SK-N-SH (cell line): ENCODE measurements at regions not wholly inside any gene's neighbourhood (a gene's known extent, or its start where the extent isn't known, plus 50 kb on each side); places are given as distances from the start of the nearest gene placed in this dataset.

Source experiments
- CTCF ChIA-PET: fragments of 300-600, 350-600 bp; formaldehyde crosslinking; extraction: SDS; loops from one replicate; lab custom pipeline; 2021; lab: Yijun Ruan, JAX
- POLR2A ChIA-PET: fragments of 350-600 bp; sonication (Branson Sonifier 250); formaldehyde crosslinking; extraction: SDS; loops from one replicate; lab custom pipeline; 2020; ENCODE audit warnings: antibody characterized with exemption, inconsistent platforms; lab: Yijun Ruan, JAX
- DNase-seq: peaks from one replicate; pipeline ENCODE4 v3.0.0; 2012
- H2AFZ ChIP-seq: fragments of 200-600 bp; sonication (generic); 2 replicates; pipeline ENCODE4 v1.8.1; 2016; ENCODE audit warnings: antibody characterized with exemption, mild to moderate bottlenecking, low read depth
- H3F3A ChIP-seq: fragments of 200-600 bp; sonication (generic); replicated peaks from 2 replicates; pipeline ENCODE3; 2016; ENCODE audit warnings: antibody characterized with exemption, mild to moderate bottlenecking; ENCODE audit not compliant: insufficient read depth
- H3K27ac ChIP-seq, 2 experiments: fragments of 200-500 bp in 1 of 2; fragments of 200-600 bp in 1 of 2; sonication (Bioruptor generic) in 1 of 2; sonication (generic), shearing (Covaris generic) in 1 of 2; 2 replicates each; pipeline versions ENCODE4 v1.5.1 to v1.6.1; 2014 to 2016; ENCODE audit warnings: low read depth in 2 of 2, inconsistent platforms in 1 of 2, low read length in 1 of 2, mild to moderate bottlenecking in 1 of 2, mixed read lengths in 1 of 2
- H3K27me3 ChIP-seq: fragments of 200-600 bp; sonication (generic), shearing (Covaris generic); 2 replicates; pipeline ENCODE4 v1.6.1; 2016; ENCODE audit warnings: mixed run types; ENCODE audit not compliant: insufficient read depth
- H3K36me3 ChIP-seq, 2 experiments: fragments of 200-500 bp in 1 of 2; fragments of 200-600 bp in 1 of 2; sonication (Bioruptor generic) in 1 of 2; sonication (generic) in 1 of 2; replicated peaks in 1 of 2; 2 replicates each; pipeline versions ENCODE3 to v1.5.1; 2014 to 2016; ENCODE audit warnings: low read length in 1 of 2, mild to moderate bottlenecking in 1 of 2; ENCODE audit not compliant: insufficient read depth in 2 of 2, control insufficient read depth in 1 of 2
- H3K4me1 ChIP-seq, 2 experiments: fragments of 200-500 bp in 1 of 2; fragments of 200-600 bp in 1 of 2; sonication (Bioruptor generic) in 1 of 2; sonication (generic), shearing (Covaris generic) in 1 of 2; 2 replicates each; pipeline versions ENCODE4 v1.5.1 to v1.6.1; 2014 to 2016; ENCODE audit warnings: low read depth in 1 of 2, low read length in 1 of 2, mixed run types in 1 of 2; ENCODE audit not compliant: insufficient read depth in 2 of 2, control insufficient read depth in 1 of 2
- H3K4me2 ChIP-seq: fragments of 200-600 bp; sonication (generic), shearing (Covaris generic); 2 replicates; pipeline ENCODE4 v1.6.1; 2017; ENCODE audit warnings: mixed run types
- H3K4me3 ChIP-seq, 2 experiments: fragments of 200-500 bp in 1 of 2; fragments of 200-600 bp in 1 of 2; sonication (Bioruptor generic) in 1 of 2; sonication (generic), shearing (Covaris generic) in 1 of 2; 2 replicates each; pipeline versions ENCODE4 v1.5.1 to v1.8.1; 2014 to 2016; ENCODE audit warnings: low read depth in 2 of 2, inconsistent platforms in 1 of 2, low read length in 1 of 2, mild to moderate bottlenecking in 1 of 2, mixed read lengths in 1 of 2, moderate library complexity in 1 of 2
- H3K79me2 ChIP-seq: fragments of 200-600 bp; sonication (generic); 2 replicates; pipeline ENCODE4 v1.8.1; 2017; ENCODE audit warnings: mild to moderate bottlenecking; ENCODE audit not compliant: insufficient read depth
- H3K9ac ChIP-seq: fragments of 200-600 bp; sonication (generic); 2 replicates; pipeline ENCODE4 v1.6.1; 2017; ENCODE audit warnings: mixed run types
- H3K9me2 ChIP-seq: fragments of 200-600 bp; sonication (generic); 2 replicates; pipeline ENCODE4 v1.6.1; 2017; ENCODE audit warnings: mixed run types
- H3K9me3 ChIP-seq: fragments of 200-600 bp; sonication (generic); 2 replicates; pipeline ENCODE4 v1.6.1; 2017; ENCODE audit warnings: mixed run types, mild to moderate bottlenecking, moderate library complexity
- H4K20me1 ChIP-seq: fragments of 200-600 bp; sonication (generic); 2 replicates; pipeline ENCODE4 v1.6.1; 2017; ENCODE audit warnings: mild to moderate bottlenecking, mixed run types; ENCODE audit not compliant: insufficient read depth
- CHD2 ChIP-seq: fragments of 150-350 bp; IDR thresholded peaks from 2 replicates; pipeline ENCODE4 v1.6.1; 2018; ENCODE audit warnings: low read length; ENCODE audit not compliant: partially characterized antibody
- ELF1 ChIP-seq: IDR thresholded peaks from 2 replicates; pipeline ENCODE4 v1.4.0; 2012
- EP300 ChIP-seq, 2 experiments: IDR thresholded peaks; 2 replicates each; pipeline versions ENCODE4 v1.4.0 to v1.6.1; 2012; ENCODE audit warnings: borderline replicate concordance in 1 of 2, low read depth in 1 of 2, low read length in 1 of 2
- EZH2phosphoT487 ChIP-seq: fragments of 200-600 bp; sonication (generic); IDR thresholded peaks from 2 replicates; pipeline ENCODE4 v1.6.1; 2017; ENCODE audit warnings: low read depth, mixed run types, mild to moderate bottlenecking, antibody characterized with exemption, moderate library complexity, borderline replicate concordance
- GATA2 ChIP-seq: sonication (generic); formaldehyde crosslinking; IDR thresholded peaks from 2 replicates; pipeline ENCODE4 v1.5.0; 2020; ENCODE audit warnings: mild to moderate bottlenecking, missing genetic modification reagents
- MEF2A ChIP-seq: IDR thresholded peaks from 2 replicates; pipeline ENCODE4 v1.4.0; 2012; ENCODE audit warnings: low read depth, borderline replicate concordance
- MXI1 ChIP-seq: IDR thresholded peaks from 2 replicates; pipeline ENCODE4 v1.6.1; 2012; ENCODE audit warnings: mild to moderate bottlenecking, low read depth, low read length, improper control_type of control experiment
- NRF1 ChIP-seq: IDR thresholded peaks from 2 replicates; pipeline ENCODE4 v1.6.1; 2012; ENCODE audit warnings: low read depth, mild to moderate bottlenecking, low read length
- RAD21 ChIP-seq: IDR thresholded peaks from 2 replicates; pipeline ENCODE4 v1.6.1; 2012; ENCODE audit warnings: mild to moderate bottlenecking, low read length
- RCOR1 ChIP-seq: fragments of 150-350 bp; IDR thresholded peaks from 2 replicates; pipeline ENCODE4 v1.6.1; 2017; ENCODE audit warnings: antibody characterized with exemption, low read length
- RXRA ChIP-seq: IDR thresholded peaks from 2 replicates; pipeline ENCODE4 v1.4.0; 2012; ENCODE audit warnings: low read depth, mild to moderate bottlenecking, borderline replicate concordance
- SIN3A ChIP-seq: IDR thresholded peaks from 2 replicates; pipeline ENCODE4 v1.6.1; 2012; ENCODE audit warnings: low read depth, mild to moderate bottlenecking, low read length, moderate library complexity, borderline replicate concordance
- TAF1 ChIP-seq: IDR thresholded peaks from 2 replicates; pipeline ENCODE4 v1.6.1; 2012; ENCODE audit warnings: low read depth, mild to moderate bottlenecking, low read length, moderate library complexity, borderline replicate concordance
- TCF12 ChIP-seq: IDR thresholded peaks from 2 replicates; pipeline ENCODE4 v1.4.0; 2012
- YY1 ChIP-seq: IDR thresholded peaks from 2 replicates; pipeline ENCODE4 v1.4.0; 2012; ENCODE audit warnings: low read depth, mild to moderate bottlenecking
- WGBS: methylation state at CpG from one replicate; pipeline ENCODE4 v1.1.6; 2017; ENCODE audit warnings: low lambda C conversion rate; 5-methylcytosine and 5-hydroxymethylcytosine counted together
- TF ChIP-seq, protein P1 (sequence below): IDR thresholded peaks from 2 replicates; pipeline ENCODE4 v1.4.0; 2012; ENCODE audit warnings: low read depth, borderline replicate concordance
- TF ChIP-seq, protein P2 (sequence below): fragments of 150-350 bp; IDR thresholded peaks from 2 replicates; pipeline ENCODE4 v1.6.1; 2016; ENCODE audit warnings: mild to moderate bottlenecking, low read depth, low read length
- TF ChIP-seq, protein P3 (sequence below): IDR thresholded peaks from 2 replicates; pipeline ENCODE4 v1.6.1; 2012; ENCODE audit warnings: mild to moderate bottlenecking, low read depth, low read length, moderate library complexity

GRCh38 chr21:16829532-16829931 is 683.3 kb upstream of the CXADR start:
- no peak overlapping the region for H3K4me2 ChIP-seq
- no peaks in the 10 kb centered on the region for H3K9me2 ChIP-seq
- no peaks in the 10 kb centered on the region for H4K20me1 ChIP-seq
- H3K9me3 ChIP-seq, result no peaks in the 10 kb centered on the region
- H3K36me3 ChIP-seq, result no peaks in the 10 kb centered on the region
- no peaks in the 10 kb centered on the region for H3K27me3 ChIP-seq
- H3K79me2 ChIP-seq, result no peaks in the 10 kb centered on the region
- WGBS, result 76% methylated on average over 3 of the region's 3 CpGs
- CTCF ChIA-PET, result no interaction called here
- DNase-seq, result no peak
- no peak overlapping the region for H3K4me3 ChIP-seq
- TF ChIP-seq RAD21, result no peak
- TF ChIP-seq GATA2 (CRISPR knock-in tag), result no peak
- TF ChIP-seq, protein P1, sequence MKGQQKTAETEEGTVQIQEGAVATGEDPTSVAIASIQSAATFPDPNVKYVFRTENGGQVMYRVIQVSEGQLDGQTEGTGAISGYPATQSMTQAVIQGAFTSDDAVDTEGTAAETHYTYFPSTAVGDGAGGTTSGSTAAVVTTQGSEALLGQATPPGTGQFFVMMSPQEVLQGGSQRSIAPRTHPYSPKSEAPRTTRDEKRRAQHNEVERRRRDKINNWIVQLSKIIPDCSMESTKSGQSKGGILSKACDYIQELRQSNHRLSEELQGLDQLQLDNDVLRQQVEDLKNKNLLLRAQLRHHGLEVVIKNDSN, result no peak
- no peak for TF ChIP-seq NRF1
- no peak for TF ChIP-seq TAF1
- TF ChIP-seq, protein P2, sequence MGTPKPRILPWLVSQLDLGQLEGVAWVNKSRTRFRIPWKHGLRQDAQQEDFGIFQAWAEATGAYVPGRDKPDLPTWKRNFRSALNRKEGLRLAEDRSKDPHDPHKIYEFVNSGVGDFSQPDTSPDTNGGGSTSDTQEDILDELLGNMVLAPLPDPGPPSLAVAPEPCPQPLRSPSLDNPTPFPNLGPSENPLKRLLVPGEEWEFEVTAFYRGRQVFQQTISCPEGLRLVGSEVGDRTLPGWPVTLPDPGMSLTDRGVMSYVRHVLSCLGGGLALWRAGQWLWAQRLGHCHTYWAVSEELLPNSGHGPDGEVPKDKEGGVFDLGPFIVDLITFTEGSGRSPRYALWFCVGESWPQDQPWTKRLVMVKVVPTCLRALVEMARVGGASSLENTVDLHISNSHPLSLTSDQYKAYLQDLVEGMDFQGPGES, result no peak
- no peak for TF ChIP-seq TCF12
- TF ChIP-seq CHD2, result no peak
- TF ChIP-seq EZH2phosphoT487, result no peak
- no peak for TF ChIP-seq YY1
- POLR2A ChIA-PET, result no interaction called here
- no peak overlapping the region for H3K27ac ChIP-seq
- H3K4me1 ChIP-seq, result no peaks in the 10 kb centered on the region
- no peak overlapping the region for H2AFZ ChIP-seq
- no peaks in the 10 kb centered on the region for H3F3A ChIP-seq
- no peak overlapping the region for H3K9ac ChIP-seq

GRCh38 chr21:16832791-16833190 is 680.1 kb upstream of the CXADR start:
- Histone ChIP-seq H3K27ac (no peak overlapping the region), H3K4me2 (no peak overlapping the region), H3K4me3 (no peak overlapping the region), H3K4me1 (peaks cover 0 to 3% of the 10 kb centered on the region in 2 experiments; a peak in 2 of 4 replicates), H2AFZ (no peak overlapping the region), H3K27me3 (no peaks in the 10 kb centered on the region), H3K9me2 (no peaks in the 10 kb centered on the region), H4K20me1 (no peaks in the 10 kb centered on the region), H3K36me3 (no peaks in the 10 kb centered on the region), H3F3A (no peaks in the 10 kb centered on the region), H3K9me3 (no peaks in the 10 kb centered on the region), H3K79me2 (no peaks in the 10 kb centered on the region), H3K9ac (no peak overlapping the region)
- TF ChIP-seq TCF12, result no peak
- no peak for TF ChIP-seq EP300 (IDR thresholded peaks at IDR 0.05; ENCODE audit: borderline replicate concordance in 1 of 2, low read depth in 1 of 2, low read length in 1 of 2)
- TF ChIP-seq ELF1, result no peak
- TF ChIP-seq SIN3A, result no peak
- TF ChIP-seq RXRA, result no peak
- TF ChIP-seq RCOR1, result no peak
- TF ChIP-seq, protein P3, sequence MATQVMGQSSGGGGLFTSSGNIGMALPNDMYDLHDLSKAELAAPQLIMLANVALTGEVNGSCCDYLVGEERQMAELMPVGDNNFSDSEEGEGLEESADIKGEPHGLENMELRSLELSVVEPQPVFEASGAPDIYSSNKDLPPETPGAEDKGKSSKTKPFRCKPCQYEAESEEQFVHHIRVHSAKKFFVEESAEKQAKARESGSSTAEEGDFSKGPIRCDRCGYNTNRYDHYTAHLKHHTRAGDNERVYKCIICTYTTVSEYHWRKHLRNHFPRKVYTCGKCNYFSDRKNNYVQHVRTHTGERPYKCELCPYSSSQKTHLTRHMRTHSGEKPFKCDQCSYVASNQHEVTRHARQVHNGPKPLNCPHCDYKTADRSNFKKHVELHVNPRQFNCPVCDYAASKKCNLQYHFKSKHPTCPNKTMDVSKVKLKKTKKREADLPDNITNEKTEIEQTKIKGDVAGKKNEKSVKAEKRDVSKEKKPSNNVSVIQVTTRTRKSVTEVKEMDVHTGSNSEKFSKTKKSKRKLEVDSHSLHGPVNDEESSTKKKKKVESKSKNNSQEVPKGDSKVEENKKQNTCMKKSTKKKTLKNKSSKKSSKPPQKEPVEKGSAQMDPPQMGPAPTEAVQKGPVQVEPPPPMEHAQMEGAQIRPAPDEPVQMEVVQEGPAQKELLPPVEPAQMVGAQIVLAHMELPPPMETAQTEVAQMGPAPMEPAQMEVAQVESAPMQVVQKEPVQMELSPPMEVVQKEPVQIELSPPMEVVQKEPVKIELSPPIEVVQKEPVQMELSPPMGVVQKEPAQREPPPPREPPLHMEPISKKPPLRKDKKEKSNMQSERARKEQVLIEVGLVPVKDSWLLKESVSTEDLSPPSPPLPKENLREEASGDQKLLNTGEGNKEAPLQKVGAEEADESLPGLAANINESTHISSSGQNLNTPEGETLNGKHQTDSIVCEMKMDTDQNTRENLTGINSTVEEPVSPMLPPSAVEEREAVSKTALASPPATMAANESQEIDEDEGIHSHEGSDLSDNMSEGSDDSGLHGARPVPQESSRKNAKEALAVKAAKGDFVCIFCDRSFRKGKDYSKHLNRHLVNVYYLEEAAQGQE, result no peak
- no peak for TF ChIP-seq MXI1
- no peak for TF ChIP-seq MEF2A
- TF ChIP-seq GATA2 (CRISPR knock-in tag), result no peak
- ChIA-PET POLR2A (no interaction called here), CTCF (interaction anchor here (0.6 to 1.9 kb wide), 2 partner anchors 18 to 763 kb away, joined by 3 to 5 read pairs; no protein-coding TSS in a partner anchor)
- DNase-seq, result no peak
